Mesothelial cell of epicardium (in vitro differentiated cells): ENCODE measurements at regions not wholly inside any gene's neighbourhood (a gene's known extent, or its start where the extent isn't known, plus 50 kb on each side); places are given as distances from the start of the nearest gene placed in this dataset.

Experiments used
- DNase-seq, 2 experiments: peaks; one replicate each; pipeline ENCODE4 v3.0.0; 2021; ENCODE audit warnings: low spot score in 2 of 2; ENCODE audit not compliant: unreplicated experiment in 2 of 2
- H3K27ac Mint-ChIP-seq: 2 replicates; pipeline ENCODE4 v1.8.0; 2021; ENCODE audit warnings: mixed read lengths
- H3K27me3 Mint-ChIP-seq: 2 replicates; pipeline ENCODE4 v1.8.0; 2021; ENCODE audit warnings: low read depth, mixed read lengths
- H3K36me3 Mint-ChIP-seq: 2 replicates; pipeline ENCODE4 v1.8.0; 2021; ENCODE audit warnings: mixed read lengths
- H3K4me1 Mint-ChIP-seq: 2 replicates; pipeline ENCODE4 v1.8.0; 2021; ENCODE audit warnings: mixed read lengths
- H3K4me3 Mint-ChIP-seq: 2 replicates; pipeline ENCODE4 v1.8.0; 2021; ENCODE audit warnings: mild to moderate bottlenecking, moderate library complexity, mixed read lengths
- H3K9me3 Mint-ChIP-seq: 2 replicates; pipeline ENCODE4 v1.8.0; 2021; ENCODE audit warnings: mixed read lengths
- TF ChIP-seq, protein P1 (sequence below): fragments of 200-600 bp; sonication (generic); IDR thresholded peaks from one replicate; pipeline ENCODE4 v1.5.0; 2021; ENCODE audit warnings: antibody characterized with exemption; ENCODE audit not compliant: unreplicated experiment

DNA sequence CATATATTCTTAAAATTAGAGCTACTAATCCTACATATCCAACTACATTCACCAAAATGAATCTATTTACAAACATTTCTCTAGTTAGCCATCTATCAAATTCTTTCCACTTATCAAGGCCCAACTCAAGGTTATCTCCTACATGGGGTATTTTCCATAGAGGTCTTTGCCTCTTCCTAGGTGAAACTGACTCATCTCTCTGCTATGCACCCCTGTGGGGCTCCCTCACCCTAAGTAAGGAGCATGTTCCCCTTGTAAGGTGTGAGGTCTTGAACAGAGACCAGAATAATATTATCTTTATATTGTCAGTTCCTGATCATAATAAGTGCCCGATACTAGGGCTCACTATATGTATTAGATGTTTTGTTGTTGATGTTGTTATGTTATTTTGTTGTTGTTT, 74.6 kb upstream of the TSC22D2 start:
- no peak overlapping the region for H3K4me3 Mint-ChIP-seq
- peak overlapping the region; percentile 14 for H3K27ac Mint-ChIP-seq
- H3K36me3 Mint-ChIP-seq: peaks cover 7% of the 10 kb centered on the region
- DNase-seq: no peak
- H3K9me3 Mint-ChIP-seq: peaks cover 22% of the 10 kb centered on the region
- no peaks in the 10 kb centered on the region for H3K27me3 Mint-ChIP-seq
- TF ChIP-seq, protein P1, sequence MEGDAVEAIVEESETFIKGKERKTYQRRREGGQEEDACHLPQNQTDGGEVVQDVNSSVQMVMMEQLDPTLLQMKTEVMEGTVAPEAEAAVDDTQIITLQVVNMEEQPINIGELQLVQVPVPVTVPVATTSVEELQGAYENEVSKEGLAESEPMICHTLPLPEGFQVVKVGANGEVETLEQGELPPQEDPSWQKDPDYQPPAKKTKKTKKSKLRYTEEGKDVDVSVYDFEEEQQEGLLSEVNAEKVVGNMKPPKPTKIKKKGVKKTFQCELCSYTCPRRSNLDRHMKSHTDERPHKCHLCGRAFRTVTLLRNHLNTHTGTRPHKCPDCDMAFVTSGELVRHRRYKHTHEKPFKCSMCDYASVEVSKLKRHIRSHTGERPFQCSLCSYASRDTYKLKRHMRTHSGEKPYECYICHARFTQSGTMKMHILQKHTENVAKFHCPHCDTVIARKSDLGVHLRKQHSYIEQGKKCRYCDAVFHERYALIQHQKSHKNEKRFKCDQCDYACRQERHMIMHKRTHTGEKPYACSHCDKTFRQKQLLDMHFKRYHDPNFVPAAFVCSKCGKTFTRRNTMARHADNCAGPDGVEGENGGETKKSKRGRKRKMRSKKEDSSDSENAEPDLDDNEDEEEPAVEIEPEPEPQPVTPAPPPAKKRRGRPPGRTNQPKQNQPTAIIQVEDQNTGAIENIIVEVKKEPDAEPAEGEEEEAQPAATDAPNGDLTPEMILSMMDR: no peak
- H3K4me1 Mint-ChIP-seq: peaks cover 21% of the 10 kb centered on the region

DNA sequence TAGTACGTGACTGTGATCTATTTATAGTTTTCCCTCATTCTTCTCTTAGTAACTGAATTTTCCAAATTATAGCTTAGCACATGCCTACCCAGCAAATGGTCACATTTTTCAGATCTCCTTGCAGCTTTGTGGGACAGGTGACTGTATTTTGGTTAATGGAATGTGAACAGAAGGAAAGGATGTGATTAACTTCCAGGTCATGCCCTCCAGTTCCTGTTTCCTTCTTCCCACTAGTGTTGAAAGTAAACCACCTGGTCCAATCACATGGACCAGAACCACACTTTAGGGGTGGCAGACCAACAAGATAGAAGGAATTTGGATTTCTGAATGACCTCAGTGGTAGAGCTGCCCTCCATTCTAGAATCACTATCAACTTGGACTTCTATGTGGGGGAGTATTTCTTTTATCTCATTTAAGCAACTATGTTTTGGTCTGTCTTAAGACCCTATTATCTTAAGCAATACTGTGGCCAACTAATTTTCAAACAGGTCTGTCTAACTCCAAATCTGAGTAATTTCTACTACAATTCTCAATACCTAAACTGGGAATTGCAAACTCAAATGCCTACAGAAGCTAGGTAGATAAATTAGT, 76.0 kb upstream of the TSC22D2 start:
- H3K27ac Mint-ChIP-seq: no peak overlapping the region
- H3K9me3 Mint-ChIP-seq: peaks cover 11% of the 10 kb centered on the region
- peaks cover 34% of the 10 kb centered on the region for H3K4me1 Mint-ChIP-seq
- no peaks in the 10 kb centered on the region for H3K36me3 Mint-ChIP-seq
- no peak overlapping the region for H3K4me3 Mint-ChIP-seq
- DNase-seq: no peak
- TF ChIP-seq, protein P1: no peak
- no peaks in the 10 kb centered on the region for H3K27me3 Mint-ChIP-seq

DNA sequence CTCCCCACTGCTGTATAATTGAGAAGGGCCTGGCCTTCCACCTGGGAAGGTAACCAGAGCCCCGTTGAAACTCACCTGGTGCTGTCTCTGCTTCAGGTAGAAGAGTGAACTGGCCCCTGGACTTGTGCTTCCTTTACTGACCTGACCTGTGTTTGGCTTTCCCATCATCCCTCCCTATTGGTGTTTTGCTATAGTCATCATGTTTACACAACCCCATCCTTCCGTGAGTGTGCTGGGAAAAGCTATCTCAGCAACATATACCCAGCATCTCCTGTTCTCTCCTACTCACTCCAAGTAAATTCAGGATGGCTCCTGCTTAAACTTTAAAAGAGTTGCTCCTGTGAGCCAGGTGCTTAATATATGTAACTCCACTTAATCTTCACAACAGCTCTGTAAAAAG, 77.2 kb upstream of the TSC22D2 start:
- H3K27me3 Mint-ChIP-seq: no peaks in the 10 kb centered on the region
- H3K4me3 Mint-ChIP-seq: no peak overlapping the region
- TF ChIP-seq, protein P1: no peak
- no peak overlapping the region for H3K27ac Mint-ChIP-seq
- no peak for DNase-seq
- peaks cover 42% of the 10 kb centered on the region for H3K4me1 Mint-ChIP-seq
- no peaks in the 10 kb centered on the region for H3K36me3 Mint-ChIP-seq
- H3K9me3 Mint-ChIP-seq: peaks cover 11% of the 10 kb centered on the region

DNA sequence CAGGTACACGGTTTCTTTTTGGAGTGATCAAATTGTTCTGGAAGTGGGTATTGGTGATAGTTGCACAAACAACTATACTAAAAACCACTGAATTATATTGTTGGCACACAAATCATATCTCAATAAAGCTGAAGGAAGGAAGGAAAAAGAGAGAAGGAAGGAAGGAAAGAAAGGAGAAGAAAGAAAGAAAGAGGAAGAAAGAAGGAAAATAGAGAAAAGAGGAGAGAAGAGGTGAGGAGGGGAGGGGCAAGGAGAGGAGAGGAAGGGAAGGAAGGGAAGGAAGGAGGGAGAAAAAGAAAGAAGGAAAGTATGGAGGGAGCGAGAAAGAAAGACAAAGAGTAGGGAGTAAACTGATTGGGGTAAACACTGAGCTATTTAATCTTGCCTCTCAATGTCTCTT, 77.9 kb upstream of the TSC22D2 start:
- Mint-ChIP-seq H3K27me3 (no peaks in the 10 kb centered on the region), H3K9me3 (peaks cover 11% of the 10 kb centered on the region), H3K36me3 (no peaks in the 10 kb centered on the region), H3K27ac (no peak overlapping the region), H3K4me1 (peaks cover 42% of the 10 kb centered on the region), H3K4me3 (no peak overlapping the region)
- TF ChIP-seq, protein P1: no peak
- no peak for DNase-seq

DNA sequence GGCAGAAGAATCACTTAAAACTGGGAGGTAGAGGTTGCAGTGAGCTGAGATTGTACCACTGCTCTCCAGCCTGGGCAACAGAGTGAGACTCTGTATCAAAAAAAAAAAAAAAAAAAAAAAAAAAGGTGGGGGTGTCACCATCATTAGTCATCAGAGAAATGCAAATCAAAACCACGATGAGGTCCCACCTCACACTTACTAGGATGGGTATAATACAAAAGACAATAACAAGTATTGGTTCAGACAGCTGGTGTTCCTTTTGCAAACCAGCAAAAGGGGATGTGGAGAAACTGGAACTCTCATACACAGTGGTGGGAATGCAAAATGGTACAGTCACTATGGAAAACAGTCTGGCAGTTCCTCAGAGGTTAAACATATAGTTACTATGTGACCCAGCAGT, 78.7 kb upstream of the TSC22D2 start:
- no peaks in the 10 kb centered on the region for H3K27me3 Mint-ChIP-seq
- no peak overlapping the region for H3K27ac Mint-ChIP-seq
- TF ChIP-seq, protein P1: no peak
- no peaks in the 10 kb centered on the region for H3K36me3 Mint-ChIP-seq
- H3K4me1 Mint-ChIP-seq: peaks cover 44% of the 10 kb centered on the region
- no peak overlapping the region for H3K4me3 Mint-ChIP-seq
- peaks cover 11% of the 10 kb centered on the region for H3K9me3 Mint-ChIP-seq
- no peak for DNase-seq

DNA sequence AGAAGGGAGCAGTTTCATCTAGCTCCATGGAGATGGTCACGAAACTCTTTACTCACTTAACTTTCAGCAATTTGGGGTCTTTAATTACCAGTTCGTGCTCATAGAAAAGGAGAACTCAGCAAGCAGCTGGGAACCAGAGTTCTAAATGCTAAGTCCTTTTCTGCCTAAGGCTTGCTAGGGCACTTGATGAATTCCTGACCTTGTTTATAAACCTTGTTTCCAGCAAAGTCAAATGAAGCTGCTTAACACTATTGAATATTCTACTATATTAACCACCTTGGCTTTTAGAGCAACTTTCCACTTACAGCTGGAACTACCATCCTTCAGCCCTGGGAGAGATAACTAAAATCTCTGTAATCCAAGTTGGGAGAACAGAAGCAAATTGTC, 79.5 kb upstream of the TSC22D2 start:
- Mint-ChIP-seq H3K27ac (no peak overlapping the region), H3K27me3 (no peaks in the 10 kb centered on the region), H3K36me3 (no peaks in the 10 kb centered on the region), H3K4me3 (no peak overlapping the region), H3K9me3 (peaks cover 9% of the 10 kb centered on the region), H3K4me1 (peaks cover 50% of the 10 kb centered on the region)
- no peak for DNase-seq
- TF ChIP-seq, protein P1: no peak
